ENCODE measurements at regions not wholly inside any gene's neighbourhood (a gene's known extent, or its start where the extent isn't known, plus 50 kb on each side); places are given as distances from the start of the nearest gene placed in this dataset.
"Not testable (repeated sequence)": the region's sequence is repeated elsewhere in the genome, so short reads cannot be mapped to it uniquely, and the experiment has no call there.

- DNase-seq = not testable (repeated sequence)
These were observed 168.7 kb upstream of the NFIA start for GRCh38 chr1:60913708-60914107.

- DNase-seq = peak in 2 of 3 experiments; percentile 9 to 67
These were observed 169.3 kb upstream of the NFIA start for GRCh38 chr1:60913039-60913438.

GRCh38 chr1:60911966-60912697 is 170.2 kb upstream of the NFIA start:
- DNase-seq = peak; percentile 62 to 79 (median 75)

- no peak for DNase-seq
These were observed 174.2 kb upstream of the NFIA start for GRCh38 chr1:60908159-60908558.

- no peak for DNase-seq
These were observed 175.8 kb upstream of the NFIA start for GRCh38 chr1:60906526-60906925.

GRCh38 chr1:60906039-60906438 is 176.3 kb upstream of the NFIA start:
- DNase-seq = no peak

- no peak for DNase-seq
These were observed 178.1 kb upstream of the NFIA start for GRCh38 chr1:60904099-60904851.

- DNase-seq = no peak
These were observed 178.8 kb upstream of the NFIA start for GRCh38 chr1:60903591-60903990.

GRCh38 chr1:60899464-60899863 is 182.9 kb upstream of the NFIA start:
- no peak for DNase-seq

- no peak for DNase-seq
These were observed 183.4 kb upstream of the NFIA start for GRCh38 chr1:60898987-60899386.

GRCh38 chr1:60898413-60898812 is 183.9 kb upstream of the NFIA start:
- DNase-seq = no peak

- no peak for DNase-seq
These were observed 185.5 kb upstream of the NFIA start for GRCh38 chr1:60896701-60897363.

- no peak for DNase-seq
These were observed 186.7 kb upstream of the NFIA start for GRCh38 chr1:60895701-60896100.

- no peak for DNase-seq
These were observed 187.1 kb upstream of the NFIA start for GRCh38 chr1:60895252-60895651.

- no peak for DNase-seq
These were observed 187.6 kb upstream of the NFIA start for GRCh38 chr1:60894741-60895140.

- peak in 2 of 3 experiments; percentile 5 to 61 for DNase-seq
These were observed 188.2 kb upstream of the NFIA start for GRCh38 chr1:60894130-60894529.

- DNase-seq = no peak
These were observed 189.0 kb upstream of the NFIA start for GRCh38 chr1:60893136-60893930.

GRCh38 chr1:60891765-60892164 is 190.6 kb upstream of the NFIA start:
- DNase-seq = no peak

GRCh38 chr1:60891281-60891680 is 191.1 kb upstream of the NFIA start:
- DNase-seq = no peak

- no peak for DNase-seq
These were observed 191.7 kb upstream of the NFIA start for GRCh38 chr1:60890664-60891063.

GRCh38 chr1:60889709-60890108 is 192.7 kb upstream of the NFIA start:
- DNase-seq = no peak

GRCh38 chr1:60888126-60888525 is 194.2 kb upstream of the NFIA start:
- no peak for DNase-seq

- DNase-seq = no peak
These were observed 195.5 kb upstream of the NFIA start for GRCh38 chr1:60886793-60887331.

All from NCI-H1417 (cell line).